Small intestine (tissue), 7 donors: ENCODE measurements at regions not wholly inside any gene's neighbourhood (a gene's known extent, or its start where the extent isn't known, plus 50 kb on each side); places are given as distances from the start of the nearest gene placed in this dataset.

Source experiments
- DNase-seq, 2 donors: peaks; one replicate each; pipeline versions ENCODE4 v3.0.0 to v3.0.0-alpha.2; 2013
- FAIRE-seq: peaks from 2 replicates; lab custom pipeline; 2012; peaks lifted over from hg19 to GRCh38; lab: Jason Lieb, UNC
- H3K27ac ChIP-seq, 3 donors: one replicate each; pipeline ENCODE4 v1.5.1; 2013; ENCODE audit warnings: low read length in 2 of 3, mild to moderate bottlenecking in 2 of 3, control low read depth in 1 of 3, inconsistent platforms in 1 of 3, low read depth in 1 of 3, moderate library complexity in 1 of 3
- H3K27me3 ChIP-seq, 3 donors: one replicate each; pipeline ENCODE4 v1.6.1; 2013; ENCODE audit warnings: low read length in 3 of 3, inconsistent platforms in 1 of 3; ENCODE audit not compliant: control insufficient read depth in 3 of 3, insufficient read depth in 3 of 3
- H3K36me3 ChIP-seq, 3 donors: one replicate each; pipeline ENCODE4 v1.6.1; 2013; ENCODE audit warnings: low read length in 3 of 3, inconsistent platforms in 1 of 3, low read depth in 1 of 3, mild to moderate bottlenecking in 1 of 3, moderate library complexity in 1 of 3; ENCODE audit not compliant: control insufficient read depth in 3 of 3, insufficient read depth in 2 of 3
- H3K4me1 ChIP-seq, 3 donors: one replicate each; pipeline ENCODE4 v1.6.1; 2013; ENCODE audit warnings: low read length in 2 of 3, inconsistent platforms in 1 of 3, low read depth in 1 of 3, mild to moderate bottlenecking in 1 of 3, moderate library complexity in 1 of 3; ENCODE audit not compliant: control insufficient read depth in 3 of 3, insufficient read depth in 2 of 3
- H3K4me3 ChIP-seq, 3 donors: one replicate each; pipeline ENCODE4 v1.5.1; 2013; ENCODE audit warnings: low read length in 3 of 3, control low read depth in 1 of 3, inconsistent platforms in 1 of 3, low read depth in 1 of 3, mild to moderate bottlenecking in 1 of 3, moderate library complexity in 1 of 3
- H3K9me3 ChIP-seq, 2 donors: one replicate each; pipeline ENCODE4 v1.6.1; 2013; ENCODE audit warnings: low read depth in 1 of 2, low read length in 1 of 2; ENCODE audit not compliant: control insufficient read depth in 2 of 2, insufficient read depth in 1 of 2
- WGBS, 3 donors: extraction: QIAGEN DNeasy Blood & Tissue Kit; methylation state at CpG; one replicate each; pipeline ENCODE4 v1.1.7; 2013; 5-methylcytosine and 5-hydroxymethylcytosine counted together
- donor health status: healthy with polysubstance abuse.
- donor health status: control.
- donor health status: control.
- donor health status: Bipolar disorder and iron deficiency.
- donor health status: healthy.

GRCh38 chr1:229891227-229891626 lies 175.8 kb upstream of the GALNT2 start:
- H3K4me3 ChIP-seq = no peak overlapping the region
- H3K4me1 ChIP-seq = no peaks in the 10 kb centered on the region
- H3K36me3 ChIP-seq = no peaks in the 10 kb centered on the region
- 81 to 95% (median 90%) methylated on average over 2 of the region's 2 CpGs for WGBS, 3 donors
- no peak for DNase-seq
- no peak overlapping the region for H3K27ac ChIP-seq
- no peak for FAIRE-seq
- peaks cover 0 to 3% (median 2%) of the 10 kb centered on the region in 3 donors for H3K27me3 ChIP-seq
- H3K9me3 ChIP-seq = peaks cover 0 to 29% of the 10 kb centered on the region in 2 donors

- H3K9me3 ChIP-seq = peaks cover 0 to 17% of the 10 kb centered on the region in 2 donors
- no peaks in the 10 kb centered on the region for H3K4me1 ChIP-seq
- DNase-seq = peak; percentile 5 to 28
- no peak for FAIRE-seq
- 13 to 48% (median 29%) methylated on average over 1 of the region's 1 CpG for WGBS, 3 donors
- peaks cover 0 to 3% (median 2%) of the 10 kb centered on the region in 3 donors for H3K27me3 ChIP-seq
- H3K27ac ChIP-seq = no peak overlapping the region
- H3K4me3 ChIP-seq = no peak overlapping the region
- H3K36me3 ChIP-seq = no peaks in the 10 kb centered on the region
These were observed 174.4 kb upstream of the GALNT2 start for GRCh38 chr1:229892515-229893117.

- H3K36me3 ChIP-seq = no peaks in the 10 kb centered on the region
- no peaks in the 10 kb centered on the region for H3K4me1 ChIP-seq
- peaks cover 0 to 11% of the 10 kb centered on the region in 2 donors for H3K9me3 ChIP-seq
- H3K4me3 ChIP-seq = no peak overlapping the region
- 62 to 73% (median 72%) methylated on average over 10 of the region's 10 CpGs for WGBS, 3 donors
- DNase-seq (peak in 1 of 2 donors; percentile 33), FAIRE-seq (no peak)
- H3K27me3 ChIP-seq = peaks cover 0 to 3% (median 2%) of the 10 kb centered on the region in 3 donors
- no peak overlapping the region for H3K27ac ChIP-seq
These were observed 173.1 kb upstream of the GALNT2 start for GRCh38 chr1:229893762-229894444.

- H3K4me1 ChIP-seq = no peaks in the 10 kb centered on the region
- no peak overlapping the region for H3K27ac ChIP-seq
- peaks cover 0 to 11% of the 10 kb centered on the region in 2 donors for H3K9me3 ChIP-seq
- no peak overlapping the region for H3K4me3 ChIP-seq
- H3K36me3 ChIP-seq = no peaks in the 10 kb centered on the region
- FAIRE-seq = no peak
- peaks cover 0 to 3% (median 2%) of the 10 kb centered on the region in 3 donors for H3K27me3 ChIP-seq
- DNase-seq = no peak
These were observed 172.5 kb upstream of the GALNT2 start for GRCh38 chr1:229894532-229894931.

- FAIRE-seq = no peak
- no peak overlapping the region for H3K27ac ChIP-seq
These were observed 171.4 kb upstream of the GALNT2 start for GRCh38 chr1:229895605-229896004.

GRCh38 chr1:229896306-229896705 lies 170.7 kb upstream of the GALNT2 start:
- Histone ChIP-seq H3K27me3 (peaks cover 0 to 3% (median 2%) of the 10 kb centered on the region in 3 donors), H3K9me3 (peaks cover 0 to 11% of the 10 kb centered on the region in 2 donors), H3K4me3 (no peak overlapping the region), H3K36me3 (no peaks in the 10 kb centered on the region), H3K4me1 (no peaks in the 10 kb centered on the region), H3K27ac (no peak overlapping the region)
- no peak for DNase-seq
- WGBS, 3 donors = 81 to 87% (median 85%) methylated on average over 2 of the region's 2 CpGs
- FAIRE-seq = no peak

More at GRCh38 chr1:229895605-229896004, 171.4 kb upstream of the GALNT2 start:
- 67 to 79% (median 75%) methylated on average over 3 of the region's 3 CpGs for WGBS, 3 donors
- H3K4me3 ChIP-seq = no peak overlapping the region
- H3K4me1 ChIP-seq = no peaks in the 10 kb centered on the region
- no peak for DNase-seq
- peaks cover 0 to 11% of the 10 kb centered on the region in 2 donors for H3K9me3 ChIP-seq
- peaks cover 0 to 3% (median 2%) of the 10 kb centered on the region in 3 donors for H3K27me3 ChIP-seq
- H3K36me3 ChIP-seq = no peaks in the 10 kb centered on the region

GRCh38 chr1:229896861-229897260 lies 170.2 kb upstream of the GALNT2 start:
- peaks cover 0 to 3% (median 2%) of the 10 kb centered on the region in 3 donors for H3K27me3 ChIP-seq
- DNase-seq = no peak
- FAIRE-seq = no peak
- H3K4me1 ChIP-seq = no peaks in the 10 kb centered on the region
- 88 to 96% (median 95%) methylated on average over 5 of the region's 5 CpGs for WGBS, 3 donors
- peaks cover 0 to 7% of the 10 kb centered on the region in 2 donors for H3K9me3 ChIP-seq
- no peak overlapping the region for H3K4me3 ChIP-seq
- no peak overlapping the region for H3K27ac ChIP-seq
- no peaks in the 10 kb centered on the region for H3K36me3 ChIP-seq

- WGBS, 3 donors = 69 to 85% (median 81%) methylated on average over 8 of the region's 8 CpGs
- Histone ChIP-seq H3K36me3 (no peaks in the 10 kb centered on the region), H3K4me3 (no peak overlapping the region), H3K9me3 (peaks cover 0 to 6% of the 10 kb centered on the region in 2 donors), H3K27me3 (peaks cover 0 to 3% (median 2%) of the 10 kb centered on the region in 3 donors), H3K4me1 (no peaks in the 10 kb centered on the region), H3K27ac (no peak overlapping the region)
- DNase-seq (no peak), FAIRE-seq (no peak)
These were observed 169.5 kb upstream of the GALNT2 start for GRCh38 chr1:229897501-229897900.
